ENCODE measurements at regions not wholly inside any gene's neighbourhood (a gene's known extent, or its start where the extent isn't known, plus 50 kb on each side); places are given as distances from the start of the nearest gene placed in this dataset.

GRCh38 chr3:106575029-106575428 is 706.2 kb upstream of the CBLB start:
- ATAC-seq = no peak
- TF ChIP-seq ZFP3 (CRISPR knock-in tag; IDR thresholded peaks at IDR 0.05) (no peak), ZFP30 (CRISPR knock-in tag; IDR thresholded peaks at IDR 0.05) (no peak), ZNF565 (CRISPR knock-in tag; conservative IDR thresholded peaks at IDR 0.05; ENCODE audit: low read depth) (no peak)

GRCh38 chr3:106577241-106577640 is 708.4 kb upstream of the CBLB start:
- ATAC-seq = no peak
- TF ChIP-seq PPARA (CRISPR knock-in tag; IDR thresholded peaks at IDR 0.05; ENCODE audit: borderline replicate concordance) (no peak), ZFP30 (CRISPR knock-in tag; IDR thresholded peaks at IDR 0.05) (no peak), GLIS3 (CRISPR knock-in tag; IDR thresholded peaks at IDR 0.05) (no peak), ARNTL (CRISPR knock-in tag; IDR thresholded peaks at IDR 0.05; ENCODE audit: borderline replicate concordance, low read depth) (no peak), ZNF70 (CRISPR knock-in tag; IDR thresholded peaks at IDR 0.05) (no peak), ZC3H10 (CRISPR knock-in tag; IDR thresholded peaks at IDR 0.05) (no peak), ZNF565 (CRISPR knock-in tag; conservative IDR thresholded peaks at IDR 0.05; ENCODE audit: low read depth) (no peak), ZFP3 (CRISPR knock-in tag; IDR thresholded peaks at IDR 0.05) (no peak), ESRRG (CRISPR knock-in tag; IDR thresholded peaks at IDR 0.05) (no peak)
- TF ChIP-seq, protein P1, sequence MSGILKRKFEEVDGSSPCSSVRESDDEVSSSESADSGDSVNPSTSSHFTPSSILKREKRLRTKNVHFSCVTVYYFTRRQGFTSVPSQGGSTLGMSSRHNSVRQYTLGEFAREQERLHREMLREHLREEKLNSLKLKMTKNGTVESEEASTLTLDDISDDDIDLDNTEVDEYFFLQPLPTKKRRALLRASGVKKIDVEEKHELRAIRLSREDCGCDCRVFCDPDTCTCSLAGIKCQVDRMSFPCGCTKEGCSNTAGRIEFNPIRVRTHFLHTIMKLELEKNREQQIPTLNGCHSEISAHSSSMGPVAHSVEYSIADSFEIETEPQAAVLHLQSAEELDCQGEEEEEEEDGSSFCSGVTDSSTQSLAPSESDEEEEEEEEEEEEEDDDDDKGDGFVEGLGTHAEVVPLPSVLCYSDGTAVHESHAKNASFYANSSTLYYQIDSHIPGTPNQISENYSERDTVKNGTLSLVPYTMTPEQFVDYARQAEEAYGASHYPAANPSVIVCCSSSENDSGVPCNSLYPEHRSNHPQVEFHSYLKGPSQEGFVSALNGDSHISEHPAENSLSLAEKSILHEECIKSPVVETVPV (CRISPR knock-in tag; IDR thresholded peaks at IDR 0.05) = no peak
- TF ChIP-seq, protein P2, sequence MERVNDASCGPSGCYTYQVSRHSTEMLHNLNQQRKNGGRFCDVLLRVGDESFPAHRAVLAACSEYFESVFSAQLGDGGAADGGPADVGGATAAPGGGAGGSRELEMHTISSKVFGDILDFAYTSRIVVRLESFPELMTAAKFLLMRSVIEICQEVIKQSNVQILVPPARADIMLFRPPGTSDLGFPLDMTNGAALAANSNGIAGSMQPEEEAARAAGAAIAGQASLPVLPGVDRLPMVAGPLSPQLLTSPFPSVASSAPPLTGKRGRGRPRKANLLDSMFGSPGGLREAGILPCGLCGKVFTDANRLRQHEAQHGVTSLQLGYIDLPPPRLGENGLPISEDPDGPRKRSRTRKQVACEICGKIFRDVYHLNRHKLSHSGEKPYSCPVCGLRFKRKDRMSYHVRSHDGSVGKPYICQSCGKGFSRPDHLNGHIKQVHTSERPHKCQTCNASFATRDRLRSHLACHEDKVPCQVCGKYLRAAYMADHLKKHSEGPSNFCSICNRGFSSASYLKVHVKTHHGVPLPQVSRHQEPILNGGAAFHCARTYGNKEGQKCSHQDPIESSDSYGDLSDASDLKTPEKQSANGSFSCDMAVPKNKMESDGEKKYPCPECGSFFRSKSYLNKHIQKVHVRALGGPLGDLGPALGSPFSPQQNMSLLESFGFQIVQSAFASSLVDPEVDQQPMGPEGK (CRISPR knock-in tag; IDR thresholded peaks at IDR 0.05; ENCODE audit: borderline replicate concordance) = no peak

GRCh38 chr3:106578911-106579310 is 710.1 kb upstream of the CBLB start:
- no peak for ATAC-seq
- no peak for TF ChIP-seq SNAI2 (CRISPR knock-in tag; IDR thresholded peaks at IDR 0.05)
- no peak for TF ChIP-seq POU6F1 (CRISPR knock-in tag; IDR thresholded peaks at IDR 0.05; ENCODE audit: borderline replicate concordance, low read depth)
- TF ChIP-seq BACH2 (CRISPR knock-in tag; IDR thresholded peaks at IDR 0.05; ENCODE audit: borderline replicate concordance) = no peak
- TF ChIP-seq, protein P3, sequence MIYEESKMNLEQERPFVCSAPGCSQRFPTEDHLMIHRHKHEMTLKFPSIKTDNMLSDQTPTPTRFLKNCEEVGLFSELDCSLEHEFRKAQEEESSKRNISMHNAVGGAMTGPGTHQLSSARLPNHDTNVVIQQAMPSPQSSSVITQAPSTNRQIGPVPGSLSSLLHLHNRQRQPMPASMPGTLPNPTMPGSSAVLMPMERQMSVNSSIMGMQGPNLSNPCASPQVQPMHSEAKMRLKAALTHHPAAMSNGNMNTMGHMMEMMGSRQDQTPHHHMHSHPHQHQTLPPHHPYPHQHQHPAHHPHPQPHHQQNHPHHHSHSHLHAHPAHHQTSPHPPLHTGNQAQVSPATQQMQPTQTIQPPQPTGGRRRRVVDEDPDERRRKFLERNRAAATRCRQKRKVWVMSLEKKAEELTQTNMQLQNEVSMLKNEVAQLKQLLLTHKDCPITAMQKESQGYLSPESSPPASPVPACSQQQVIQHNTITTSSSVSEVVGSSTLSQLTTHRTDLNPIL (CRISPR knock-in tag; IDR thresholded peaks at IDR 0.05; ENCODE audit: low read depth) = no peak
- TF ChIP-seq ZNF565 (CRISPR knock-in tag; conservative IDR thresholded peaks at IDR 0.05; ENCODE audit: low read depth) = no peak
- no peak for TF ChIP-seq ARNTL (CRISPR knock-in tag; IDR thresholded peaks at IDR 0.05; ENCODE audit: borderline replicate concordance, low read depth)
- TF ChIP-seq GLIS3 (CRISPR knock-in tag; IDR thresholded peaks at IDR 0.05) = no peak
- no peak for TF ChIP-seq ZC3H10 (CRISPR knock-in tag; IDR thresholded peaks at IDR 0.05)
- TF ChIP-seq PPARA (CRISPR knock-in tag; IDR thresholded peaks at IDR 0.05; ENCODE audit: borderline replicate concordance) = no peak
- no peak for TF ChIP-seq ZFP30 (CRISPR knock-in tag; IDR thresholded peaks at IDR 0.05)
- TF ChIP-seq ZNF8 (CRISPR knock-in tag; IDR thresholded peaks at IDR 0.05) = no peak
- TF ChIP-seq ESRRG (CRISPR knock-in tag; IDR thresholded peaks at IDR 0.05) = no peak
- TF ChIP-seq CSDC2 (CRISPR knock-in tag; IDR thresholded peaks at IDR 0.05) = no peak
- TF ChIP-seq, protein P4, sequence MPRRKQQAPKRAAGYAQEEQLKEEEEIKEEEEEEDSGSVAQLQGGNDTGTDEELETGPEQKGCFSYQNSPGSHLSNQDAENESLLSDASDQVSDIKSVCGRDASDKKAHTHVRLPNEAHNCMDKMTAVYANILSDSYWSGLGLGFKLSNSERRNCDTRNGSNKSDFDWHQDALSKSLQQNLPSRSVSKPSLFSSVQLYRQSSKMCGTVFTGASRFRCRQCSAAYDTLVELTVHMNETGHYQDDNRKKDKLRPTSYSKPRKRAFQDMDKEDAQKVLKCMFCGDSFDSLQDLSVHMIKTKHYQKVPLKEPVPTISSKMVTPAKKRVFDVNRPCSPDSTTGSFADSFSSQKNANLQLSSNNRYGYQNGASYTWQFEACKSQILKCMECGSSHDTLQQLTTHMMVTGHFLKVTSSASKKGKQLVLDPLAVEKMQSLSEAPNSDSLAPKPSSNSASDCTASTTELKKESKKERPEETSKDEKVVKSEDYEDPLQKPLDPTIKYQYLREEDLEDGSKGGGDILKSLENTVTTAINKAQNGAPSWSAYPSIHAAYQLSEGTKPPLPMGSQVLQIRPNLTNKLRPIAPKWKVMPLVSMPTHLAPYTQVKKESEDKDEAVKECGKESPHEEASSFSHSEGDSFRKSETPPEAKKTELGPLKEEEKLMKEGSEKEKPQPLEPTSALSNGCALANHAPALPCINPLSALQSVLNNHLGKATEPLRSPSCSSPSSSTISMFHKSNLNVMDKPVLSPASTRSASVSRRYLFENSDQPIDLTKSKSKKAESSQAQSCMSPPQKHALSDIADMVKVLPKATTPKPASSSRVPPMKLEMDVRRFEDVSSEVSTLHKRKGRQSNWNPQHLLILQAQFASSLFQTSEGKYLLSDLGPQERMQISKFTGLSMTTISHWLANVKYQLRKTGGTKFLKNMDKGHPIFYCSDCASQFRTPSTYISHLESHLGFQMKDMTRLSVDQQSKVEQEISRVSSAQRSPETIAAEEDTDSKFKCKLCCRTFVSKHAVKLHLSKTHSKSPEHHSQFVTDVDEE (CRISPR knock-in tag; IDR thresholded peaks at IDR 0.05) = no peak
- no peak for TF ChIP-seq RARB (CRISPR knock-in tag; IDR thresholded peaks at IDR 0.05)
- TF ChIP-seq, protein P2 (CRISPR knock-in tag; IDR thresholded peaks at IDR 0.05; ENCODE audit: borderline replicate concordance) = no peak
- TF ChIP-seq, protein P1 (CRISPR knock-in tag; IDR thresholded peaks at IDR 0.05) = no peak

Data from SK-N-SH treated with all-trans-retinoic acid at 6 μM for 48 hours (cell line).